Panc1 (cell line): ENCODE measurements at regions not wholly inside any gene's neighbourhood (a gene's known extent, or its start where the extent isn't known, plus 50 kb on each side); places are given as distances from the start of the nearest gene placed in this dataset.

Experiments
- ATAC-seq: fragments of 200-7000 bp; cut with Tn5 transposase; 2 replicates; pipeline ENCODE4 v1.9.1; 2020; ENCODE audit warnings: mild to moderate bottlenecking, moderate library complexity
- BruUV-seq: library from RNA; stranded (reverse); fragments of 400-500 nt; replicated peaks from 2 replicates; lab custom pipeline; 2021; lab: Mats Ljungman, UMichigan
- CTCF ChIA-PET: fragments of 300-600 bp; sonication (Branson Sonifier 250); formaldehyde crosslinking; loops from one replicate; lab custom pipeline; 2022; ENCODE audit warnings: antibody characterized with exemption; lab: Charles Lee
- POLR2A ChIA-PET: fragments of 300-600 bp; sonication (Branson Sonifier 250); formaldehyde crosslinking; loops from one replicate; lab custom pipeline; 2022; ENCODE audit warnings: antibody characterized with exemption; lab: Charles Lee
- DNase-seq: peaks from one replicate; pipeline ENCODE4 v3.0.0-alpha.2; 2010; ENCODE audit warnings: low read depth, low spot score
- H3K27ac ChIP-seq: 2 replicates; pipeline ENCODE4 v1.5.1; 2011; ENCODE audit warnings: mild to moderate bottlenecking, low read length, inconsistent platforms
- H3K27me3 ChIP-seq: fragments of 200-500 bp; sonication (Bioruptor generic); 2 replicates; pipeline ENCODE4 v1.6.0; 2014; ENCODE audit warnings: low read length, inconsistent platforms; ENCODE audit not compliant: control insufficient read depth, insufficient read depth
- H3K36me3 ChIP-seq: fragments of 200-500 bp; sonication (Bioruptor generic); 2 replicates; pipeline ENCODE4 v1.5.1; 2014; ENCODE audit warnings: inconsistent platforms, mild to moderate bottlenecking, low read length, moderate library complexity; ENCODE audit not compliant: control insufficient read depth, insufficient read depth
- H3K4me1 ChIP-seq: 2 replicates; pipeline ENCODE4 v1.5.1; 2011; ENCODE audit warnings: inconsistent platforms, mild to moderate bottlenecking, low read length, moderate library complexity; ENCODE audit not compliant: control insufficient read depth, insufficient read depth
- H3K4me3 ChIP-seq, 2 experiments: 2 replicates each; pipeline ENCODE4 v1.5.1; 2011 to 2012; ENCODE audit warnings: low read depth in 2 of 2, low read length in 2 of 2, mild to moderate bottlenecking in 2 of 2, inconsistent platforms in 1 of 2, moderate library complexity in 1 of 2
- H3K9me3 ChIP-seq: fragments of 200-500 bp; sonication (Bioruptor generic); 2 replicates; pipeline ENCODE4 v1.5.1; 2014; ENCODE audit warnings: low read depth, mild to moderate bottlenecking, inconsistent platforms, low read length, moderate library complexity; ENCODE audit not compliant: control insufficient read depth, insufficient read depth
- CTCF ChIP-seq: fragments of 450-650 bp; IDR thresholded peaks from 2 replicates; pipeline ENCODE4 v1.5.1; 2017; ENCODE audit warnings: mild to moderate bottlenecking
- POLR2AphosphoS5 ChIP-seq: IDR thresholded peaks from 2 replicates; pipeline ENCODE4 v1.6.1; 2012; ENCODE audit warnings: mild to moderate bottlenecking, low read depth, low read length, moderate library complexity
- REST ChIP-seq, 2 experiments: IDR thresholded peaks; 2 replicates each; pipeline ENCODE4 v1.6.1; 2011 to 2012; ENCODE audit warnings: low read depth in 2 of 2, control low read depth in 1 of 2, low read length in 1 of 2, mild to moderate bottlenecking in 1 of 2, moderate library complexity in 1 of 2; ENCODE audit not compliant: insufficient read depth in 1 of 2
- SIN3A ChIP-seq: IDR thresholded peaks from 2 replicates; pipeline ENCODE4 v1.6.1; 2012; ENCODE audit warnings: low read depth, mild to moderate bottlenecking, low read length, moderate library complexity, borderline replicate concordance; ENCODE audit not compliant: insufficient read depth
- TCF7L2 ChIP-seq: IDR thresholded peaks from 2 replicates; pipeline ENCODE4 v1.6.1; 2011; ENCODE audit warnings: mild to moderate bottlenecking, low read depth, low read length, inconsistent platforms
- in situ Hi-C: cut with HindIII; loops from 2 replicates; pipeline ENCODE4 v1.10.0; 2016; ENCODE audit warnings: low sequenced_read_pairs, low pct_unique_long_range_greater_than_20kb
- intact Hi-C: fragments of 100-400 bp; cut with micrococcal nuclease; formaldehyde crosslinking; loops from one replicate; pipeline ENCODE4 v1.10.0; 2022; ENCODE audit not compliant: unreplicated experiment

GRCh38 chr2:204470621-204471196 lies 74.6 kb upstream of the PARD3B start:
- H3K36me3 ChIP-seq, result no peaks in the 10 kb centered on the region
- TF ChIP-seq TCF7L2, result no peak
- TF ChIP-seq CTCF, result no peak
- no peak for TF ChIP-seq SIN3A
- no peak for TF ChIP-seq REST (IDR thresholded peaks at IDR 0.05; ENCODE audit: insufficient read depth in 1 of 2, low read depth in 2 of 2, low read length in 1 of 2)
- no peak for TF ChIP-seq POLR2AphosphoS5
- ChIA-PET POLR2A (no interaction called here), CTCF (no interaction called here)
- in situ Hi-C loops (no loop called here), intact Hi-C loops (no loop called here)
- DNase-seq (no peak), ATAC-seq (no peak)
- H3K27me3 ChIP-seq, result no peaks in the 10 kb centered on the region
- no peaks in the 10 kb centered on the region for H3K9me3 ChIP-seq
- no peak overlapping the region for H3K4me3 ChIP-seq
- H3K27ac ChIP-seq, result no peak overlapping the region
- no peaks in the 10 kb centered on the region for H3K4me1 ChIP-seq
- BruUV-seq, result no TSS peak

- no peak for TF ChIP-seq TCF7L2
- no peak for TF ChIP-seq POLR2AphosphoS5
- no peak for TF ChIP-seq REST (IDR thresholded peaks at IDR 0.05; ENCODE audit: insufficient read depth in 1 of 2, low read depth in 2 of 2, low read length in 1 of 2)
- no peak for TF ChIP-seq SIN3A
- TF ChIP-seq CTCF, result no peak
- Histone ChIP-seq H3K4me3 (no peak overlapping the region), H3K4me1 (no peaks in the 10 kb centered on the region), H3K27me3 (no peaks in the 10 kb centered on the region), H3K9me3 (no peaks in the 10 kb centered on the region), H3K36me3 (no peaks in the 10 kb centered on the region), H3K27ac (no peak overlapping the region)
- ATAC-seq, result no peak
- ChIA-PET POLR2A (no interaction called here), CTCF (no interaction called here)
- intact Hi-C loops (no loop called here), in situ Hi-C loops (no loop called here)
- BruUV-seq, result no TSS peak
- DNase-seq, result no peak
Observed at GRCh38 chr2:204472375-204472774, 72.9 kb upstream of the PARD3B start.
